ENCODE measurements at regions not wholly inside any gene's neighbourhood (a gene's known extent, or its start where the extent isn't known, plus 50 kb on each side); places are given as distances from the start of the nearest gene placed in this dataset.

DNA sequence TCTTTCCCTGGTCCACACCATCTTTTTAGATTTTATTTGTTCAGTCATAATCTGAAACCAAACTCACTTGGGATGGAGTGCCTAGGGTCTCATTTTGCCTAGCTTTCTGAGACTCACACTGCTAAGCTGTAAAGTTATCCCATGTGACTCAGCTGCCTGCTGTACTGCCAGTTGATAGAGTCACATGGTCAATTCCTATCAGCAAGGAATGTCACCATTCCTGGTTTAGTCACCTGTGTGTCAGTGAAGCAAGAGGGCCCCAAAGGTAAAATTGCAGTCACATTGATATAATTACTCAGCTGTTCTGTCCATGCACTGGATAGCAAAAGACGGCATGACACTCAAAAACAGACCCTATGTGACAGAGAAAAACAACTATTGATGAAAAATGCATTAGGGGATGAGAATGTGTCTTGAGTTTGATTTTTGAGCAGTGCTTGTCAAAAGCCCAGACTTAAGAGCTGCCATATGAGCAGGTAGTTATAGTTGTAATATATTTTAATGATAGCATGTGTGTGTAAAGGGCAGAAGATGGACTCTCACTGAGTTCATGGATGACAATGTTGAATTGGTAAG lies 413.2 kb downstream of the PPARGC1A start:
- H3K27ac ChIP-seq (ENCODE audit: low read length in 2 of 2): no peak overlapping the region
- TF ChIP-seq EZH2 (IDR thresholded peaks at IDR 0.05; ENCODE audit: borderline replicate concordance, insufficient read depth, low read depth, low read length, poor library complexity, severe bottlenecking): no peak
- TF ChIP-seq, protein P1, sequence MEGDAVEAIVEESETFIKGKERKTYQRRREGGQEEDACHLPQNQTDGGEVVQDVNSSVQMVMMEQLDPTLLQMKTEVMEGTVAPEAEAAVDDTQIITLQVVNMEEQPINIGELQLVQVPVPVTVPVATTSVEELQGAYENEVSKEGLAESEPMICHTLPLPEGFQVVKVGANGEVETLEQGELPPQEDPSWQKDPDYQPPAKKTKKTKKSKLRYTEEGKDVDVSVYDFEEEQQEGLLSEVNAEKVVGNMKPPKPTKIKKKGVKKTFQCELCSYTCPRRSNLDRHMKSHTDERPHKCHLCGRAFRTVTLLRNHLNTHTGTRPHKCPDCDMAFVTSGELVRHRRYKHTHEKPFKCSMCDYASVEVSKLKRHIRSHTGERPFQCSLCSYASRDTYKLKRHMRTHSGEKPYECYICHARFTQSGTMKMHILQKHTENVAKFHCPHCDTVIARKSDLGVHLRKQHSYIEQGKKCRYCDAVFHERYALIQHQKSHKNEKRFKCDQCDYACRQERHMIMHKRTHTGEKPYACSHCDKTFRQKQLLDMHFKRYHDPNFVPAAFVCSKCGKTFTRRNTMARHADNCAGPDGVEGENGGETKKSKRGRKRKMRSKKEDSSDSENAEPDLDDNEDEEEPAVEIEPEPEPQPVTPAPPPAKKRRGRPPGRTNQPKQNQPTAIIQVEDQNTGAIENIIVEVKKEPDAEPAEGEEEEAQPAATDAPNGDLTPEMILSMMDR (IDR thresholded peaks at IDR 0.05): no peak
- ChIA-PET POLR2A (no interaction called here), CTCF (no interaction called here)
- no peak overlapping the region for H3K4me2 ChIP-seq (replicated peaks; ENCODE audit: low read depth, low read length, poor library complexity, severe bottlenecking)
- ATAC-seq (ENCODE audit: low read depth) (no peak), DNase-seq (no peak)
- no peaks in the 10 kb centered on the region for H3K79me2 ChIP-seq (ENCODE audit: control insufficient read depth, insufficient read depth, low read length)
- Mint-ChIP-seq H3K4me1 (no peaks in the 10 kb centered on the region), H3K27ac (no peak overlapping the region), H3K27me3 (no peaks in the 10 kb centered on the region), H3K9me3 (ENCODE audit: insufficient read depth) (peaks cover 2% of the 10 kb centered on the region), H3K4me3 (no peak overlapping the region)
- no peaks in the 10 kb centered on the region for H4K20me1 ChIP-seq (ENCODE audit: control insufficient read depth, insufficient read depth, low read length, poor library complexity, severe bottlenecking)
- no peaks in the 10 kb centered on the region for H3K4me1 ChIP-seq (ENCODE audit: control insufficient read depth in 2 of 2, insufficient read depth in 2 of 2, low read length in 2 of 2)
- H3K9me3 ChIP-seq (ENCODE audit: control extremely low read depth in 1 of 3, control insufficient read depth in 2 of 3, insufficient read depth in 1 of 3, low read length in 2 of 3): peaks cover 0 to 3% (median 0%) of the 10 kb centered on the region in 3 donors
- intact Hi-C loops (cut with micrococcal nuclease): no loop called here
- no peaks in the 10 kb centered on the region for H3K27me3 ChIP-seq (replicated peaks in 1 of 4; ENCODE audit: control extremely low read depth in 1 of 4, control insufficient read depth in 3 of 4, insufficient read depth in 4 of 4, low read length in 3 of 4)
- H3K4me3 ChIP-seq (ENCODE audit: control extremely low read depth in 1 of 5, extremely low read depth in 1 of 5, insufficient read depth in 1 of 5, low read depth in 2 of 5, low read length in 4 of 5): no peak overlapping the region
- H3K9ac ChIP-seq (ENCODE audit: low read length): no peak overlapping the region
- H2AFZ ChIP-seq (ENCODE audit: insufficient read depth, low read depth, low read length, poor library complexity, severe bottlenecking): no peak overlapping the region
- WGBS (ENCODE audit: insufficient coverage): no CpG with 5 or more reads among the region's 1 CpG
- H3K36me3 ChIP-seq (replicated peaks in 1 of 2; ENCODE audit: control extremely low read depth in 1 of 2, control insufficient read depth in 1 of 2, extremely low read depth in 1 of 2, insufficient read depth in 2 of 2, low read length in 1 of 2): no peaks in the 10 kb centered on the region

DNA sequence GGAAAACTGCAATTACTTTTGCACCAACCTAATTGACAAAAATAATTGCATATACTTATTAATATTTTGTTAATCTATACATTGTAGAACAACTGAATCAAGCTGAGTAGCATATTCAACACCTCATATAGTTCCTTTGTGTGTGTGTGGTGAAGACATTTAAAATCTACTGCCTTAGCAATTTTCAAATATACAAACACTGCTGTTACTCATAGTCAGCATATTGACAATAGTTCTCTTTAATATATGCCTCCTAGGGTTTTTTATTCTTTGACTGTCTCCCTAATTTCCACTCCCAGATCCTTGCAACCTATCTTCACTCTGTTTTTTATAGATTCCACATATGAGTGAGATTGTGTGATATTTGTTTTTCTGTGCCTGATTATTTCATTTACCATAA lies 426.8 kb downstream of the PPARGC1A start:
- H3K79me2 ChIP-seq (ENCODE audit: control insufficient read depth, insufficient read depth, low read length): no peaks in the 10 kb centered on the region
- H3K36me3 ChIP-seq (replicated peaks in 1 of 2; ENCODE audit: control extremely low read depth in 1 of 2, control insufficient read depth in 1 of 2, extremely low read depth in 1 of 2, insufficient read depth in 2 of 2, low read length in 1 of 2): no peaks in the 10 kb centered on the region
- DNase-seq (no peak), ATAC-seq (ENCODE audit: low read depth) (no peak)
- intact Hi-C loops (cut with micrococcal nuclease): no loop called here
- Mint-ChIP-seq H3K9me3 (ENCODE audit: insufficient read depth) (peaks cover 17% of the 10 kb centered on the region), H3K4me3 (no peak overlapping the region), H3K27me3 (no peaks in the 10 kb centered on the region), H3K27ac (no peak overlapping the region), H3K4me1 (no peaks in the 10 kb centered on the region)
- no peak overlapping the region for H2AFZ ChIP-seq (ENCODE audit: insufficient read depth, low read depth, low read length, poor library complexity, severe bottlenecking)
- no peak overlapping the region for H3K4me2 ChIP-seq (replicated peaks; ENCODE audit: low read depth, low read length, poor library complexity, severe bottlenecking)
- CTCF ChIA-PET: no interaction called here
- no peak overlapping the region for H3K9ac ChIP-seq (ENCODE audit: low read length)
- no peaks in the 10 kb centered on the region for H3K4me1 ChIP-seq (ENCODE audit: control insufficient read depth in 2 of 2, insufficient read depth in 2 of 2, low read length in 2 of 2)
- peaks cover 0 to 6% (median 0%) of the 10 kb centered on the region in 3 donors for H3K9me3 ChIP-seq (ENCODE audit: control extremely low read depth in 1 of 3, control insufficient read depth in 2 of 3, insufficient read depth in 1 of 3, low read length in 2 of 3)
- POLR2A ChIA-PET: no interaction called here
- H3K27me3 ChIP-seq (replicated peaks in 1 of 4; ENCODE audit: control extremely low read depth in 1 of 4, control insufficient read depth in 3 of 4, insufficient read depth in 4 of 4, low read length in 3 of 4): no peaks in the 10 kb centered on the region
- no peak overlapping the region for H3K4me3 ChIP-seq (ENCODE audit: control extremely low read depth in 1 of 5, extremely low read depth in 1 of 5, insufficient read depth in 1 of 5, low read depth in 2 of 5, low read length in 4 of 5)
- TF ChIP-seq, protein P1 (IDR thresholded peaks at IDR 0.05): no peak
- no peak for TF ChIP-seq EZH2 (IDR thresholded peaks at IDR 0.05; ENCODE audit: borderline replicate concordance, insufficient read depth, low read depth, low read length, poor library complexity, severe bottlenecking)
- no peaks in the 10 kb centered on the region for H4K20me1 ChIP-seq (ENCODE audit: control insufficient read depth, insufficient read depth, low read length, poor library complexity, severe bottlenecking)
- no peak overlapping the region for H3K27ac ChIP-seq (ENCODE audit: low read length in 2 of 2)
